Stimulated activated naive CD8-positive, alpha-beta T cell treated with anti-CD3 and anti-CD28 coated beads, Interleukin-15, Interleukin-2, amounts not matched to agents 100 ng/mL and 50 ng/mL, for 24 hours (primary cell): ENCODE measurements at regions not wholly inside any gene's neighbourhood (a gene's known extent, or its start where the extent isn't known, plus 50 kb on each side); places are given as distances from the start of the nearest gene placed in this dataset.
"Not testable (repeated sequence)": the region's sequence is repeated elsewhere in the genome, so short reads cannot be mapped to it uniquely, and the experiment has no call there.

Experiments
- H3K27ac Mint-ChIP-seq: one replicate; pipeline ENCODE4 v1.8.0; 2021; ENCODE audit warnings: mild to moderate bottlenecking, mixed read lengths
- H3K27me3 Mint-ChIP-seq: one replicate; pipeline ENCODE4 v1.8.0; 2021; ENCODE audit warnings: mixed read lengths
- H3K36me3 Mint-ChIP-seq: one replicate; pipeline ENCODE4 v1.8.0; 2021; ENCODE audit warnings: low read depth, mixed read lengths
- H3K4me1 Mint-ChIP-seq: one replicate; pipeline ENCODE4 v1.8.0; 2021; ENCODE audit warnings: low read depth, mixed read lengths
- H3K4me3 Mint-ChIP-seq: one replicate; pipeline ENCODE4 v1.8.0; 2021; ENCODE audit warnings: mild to moderate bottlenecking, mixed read lengths
- H3K9me3 Mint-ChIP-seq: one replicate; pipeline ENCODE4 v1.8.0; 2021; ENCODE audit warnings: mixed read lengths

DNA sequence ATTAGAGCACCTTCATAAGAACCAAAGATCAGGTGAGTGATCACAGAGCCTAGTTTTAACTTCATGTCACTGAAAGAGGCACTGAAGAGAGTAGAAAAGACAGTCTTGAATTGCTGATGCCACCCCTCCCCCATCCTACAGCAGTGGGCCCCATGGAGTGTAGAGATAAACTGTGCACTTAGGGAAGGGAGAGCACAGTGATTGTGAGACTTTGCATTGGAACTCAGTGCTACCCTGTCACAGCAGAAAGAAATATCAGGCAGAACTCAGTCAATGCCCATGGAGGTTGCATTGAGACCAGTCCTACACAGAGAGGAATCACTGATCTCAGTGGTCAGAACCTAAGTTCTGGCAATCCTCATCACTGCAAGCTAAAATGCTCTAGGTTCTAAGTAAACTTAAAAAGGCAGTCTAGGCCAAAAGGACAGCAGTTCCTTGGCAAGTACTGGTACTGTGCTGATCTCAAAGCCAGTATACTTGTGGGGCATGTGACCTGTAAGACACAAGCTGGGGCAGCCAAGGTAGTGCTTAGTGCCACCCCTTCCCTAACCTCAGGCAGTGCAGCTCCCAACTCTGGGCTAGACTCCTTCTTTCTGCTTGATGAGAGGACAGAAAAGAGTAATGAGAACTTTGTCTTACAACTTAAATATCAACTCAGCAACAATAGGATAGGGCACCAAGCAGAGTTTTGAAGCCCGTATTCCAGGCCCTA is 94.1 kb downstream of the FSCB start:
- Mint-ChIP-seq H3K9me3 (peaks cover 15% of the 10 kb centered on the region), H3K27me3 (no peaks in the 10 kb centered on the region), H3K36me3 (no peaks in the 10 kb centered on the region), H3K27ac (no peak overlapping the region), H3K4me3 (no peak overlapping the region), H3K4me1 (no peaks in the 10 kb centered on the region)

DNA sequence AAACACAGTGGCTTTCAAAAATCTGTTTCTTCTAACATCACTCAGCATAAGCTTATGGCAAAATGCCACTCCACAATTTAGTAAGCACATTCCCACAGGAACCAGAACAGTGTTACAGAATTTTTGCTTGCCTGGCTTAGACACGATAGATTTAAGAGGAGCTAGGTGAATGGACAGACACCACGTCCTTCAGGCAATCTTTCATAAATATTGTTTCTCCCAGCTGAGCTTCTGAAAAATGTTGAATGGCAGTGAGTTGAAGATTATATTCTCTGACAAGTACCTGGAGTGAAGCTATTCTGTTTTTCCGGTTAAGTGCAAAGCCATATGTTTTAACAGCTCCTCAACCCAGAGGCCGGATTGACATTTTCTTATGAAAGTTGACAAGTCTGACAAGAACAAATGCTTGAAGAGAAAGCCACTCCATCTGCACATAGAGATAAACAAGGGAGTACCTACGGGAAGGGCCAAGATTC is 102.0 kb downstream of the FSCB start:
- peaks cover 4% of the 10 kb centered on the region for H3K9me3 Mint-ChIP-seq
- no peaks in the 10 kb centered on the region for H3K36me3 Mint-ChIP-seq
- H3K4me3 Mint-ChIP-seq, result no peak overlapping the region
- no peaks in the 10 kb centered on the region for H3K4me1 Mint-ChIP-seq
- H3K27ac Mint-ChIP-seq, result no peak overlapping the region
- H3K27me3 Mint-ChIP-seq, result no peaks in the 10 kb centered on the region

GRCh38 chr14:44404599-44404998 is 102.5 kb downstream of the FSCB start:
- Mint-ChIP-seq H3K27me3 (no peaks in the 10 kb centered on the region), H3K4me1 (no peaks in the 10 kb centered on the region), H3K9me3 (peaks cover 4% of the 10 kb centered on the region), H3K27ac (no peak overlapping the region), H3K36me3 (no peaks in the 10 kb centered on the region), H3K4me3 (no peak overlapping the region)

DNA sequence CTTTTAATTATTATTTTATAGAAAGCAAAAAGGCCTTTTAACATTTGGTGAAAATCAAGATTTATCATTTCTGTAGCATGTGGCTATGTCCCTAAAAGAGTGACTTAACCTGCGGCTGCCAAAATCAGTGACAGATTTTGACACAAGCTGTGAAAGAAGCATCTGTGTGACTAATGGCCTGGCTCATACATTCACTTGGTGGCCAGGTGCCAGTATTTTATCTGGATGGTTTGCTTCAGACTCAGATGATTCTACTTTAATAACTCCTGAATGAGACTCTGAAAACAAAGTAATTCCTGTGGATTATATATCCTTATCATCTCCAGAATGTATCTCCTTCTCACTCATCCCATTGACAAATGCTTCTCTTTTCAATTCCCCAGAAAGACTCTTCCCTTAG is 103.0 kb downstream of the FSCB start:
- H3K4me1 Mint-ChIP-seq, result no peaks in the 10 kb centered on the region
- no peaks in the 10 kb centered on the region for H3K27me3 Mint-ChIP-seq
- H3K4me3 Mint-ChIP-seq, result no peak overlapping the region

GRCh38 chr14:44403193-44403592 is 103.9 kb downstream of the FSCB start:
- H3K9me3 Mint-ChIP-seq, result peaks cover 8% of the 10 kb centered on the region
- no peaks in the 10 kb centered on the region for H3K4me1 Mint-ChIP-seq
- no peak overlapping the region for H3K27ac Mint-ChIP-seq
- no peak overlapping the region for H3K4me3 Mint-ChIP-seq
- H3K36me3 Mint-ChIP-seq, result no peaks in the 10 kb centered on the region
- no peaks in the 10 kb centered on the region for H3K27me3 Mint-ChIP-seq

More for the DNA sequence above, 103.0 kb downstream of the FSCB start:
- H3K27ac Mint-ChIP-seq, result no peak overlapping the region
- H3K36me3 Mint-ChIP-seq, result no peaks in the 10 kb centered on the region
- H3K9me3 Mint-ChIP-seq, result peaks cover 4% of the 10 kb centered on the region

GRCh38 chr14:44396226-44396625 is 110.9 kb downstream of the FSCB start:
- no peak overlapping the region for H3K27ac Mint-ChIP-seq
- no peaks in the 10 kb centered on the region for H3K36me3 Mint-ChIP-seq
- H3K9me3 Mint-ChIP-seq, result peaks cover 11% of the 10 kb centered on the region
- H3K4me3 Mint-ChIP-seq, result no peak overlapping the region
- H3K4me1 Mint-ChIP-seq, result no peaks in the 10 kb centered on the region
- no peaks in the 10 kb centered on the region for H3K27me3 Mint-ChIP-seq

- no peaks in the 10 kb centered on the region for H3K27me3 Mint-ChIP-seq
- no peaks in the 10 kb centered on the region for H3K4me1 Mint-ChIP-seq
- no peak overlapping the region for H3K27ac Mint-ChIP-seq
- H3K36me3 Mint-ChIP-seq, result no peaks in the 10 kb centered on the region
- peaks cover 6% of the 10 kb centered on the region for H3K9me3 Mint-ChIP-seq
- H3K4me3 Mint-ChIP-seq, result no peak overlapping the region
These were observed 114.1 kb downstream of the FSCB start for GRCh38 chr14:44392984-44393383.

- H3K4me3 Mint-ChIP-seq, result no peak overlapping the region
- H3K27me3 Mint-ChIP-seq, result no peaks in the 10 kb centered on the region
- H3K4me1 Mint-ChIP-seq, result no peaks in the 10 kb centered on the region
- H3K27ac Mint-ChIP-seq, result no peak overlapping the region
- no peaks in the 10 kb centered on the region for H3K36me3 Mint-ChIP-seq
- H3K9me3 Mint-ChIP-seq, result peaks cover 3% of the 10 kb centered on the region
These were observed 118.8 kb downstream of the FSCB start for GRCh38 chr14:44388306-44388705.

DNA sequence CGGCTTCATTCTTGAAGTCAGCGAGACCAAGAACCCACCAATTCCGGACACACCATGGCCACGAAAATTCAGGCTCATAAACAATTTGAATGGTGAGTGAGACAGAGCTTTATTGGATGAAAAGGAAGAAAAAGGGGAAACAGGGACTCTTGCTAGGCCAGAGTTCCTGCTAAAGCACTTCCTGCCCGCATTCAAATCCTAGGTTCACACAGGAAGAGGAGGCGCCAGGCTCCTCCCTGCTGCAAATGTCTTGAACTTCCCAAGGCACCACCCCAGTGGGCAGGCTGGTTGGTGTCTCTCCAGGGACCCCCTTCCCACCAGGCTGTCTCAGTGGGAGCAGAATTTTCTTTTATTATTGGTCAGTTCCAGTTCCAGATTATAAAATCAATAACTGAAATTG is 121.2 kb downstream of the FSCB start:
- no peak overlapping the region for H3K4me3 Mint-ChIP-seq
- H3K9me3 Mint-ChIP-seq, result peaks cover 3% of the 10 kb centered on the region
- no peaks in the 10 kb centered on the region for H3K36me3 Mint-ChIP-seq
- no peaks in the 10 kb centered on the region for H3K27me3 Mint-ChIP-seq
- no peaks in the 10 kb centered on the region for H3K4me1 Mint-ChIP-seq
- H3K27ac Mint-ChIP-seq, result no peak overlapping the region

DNA sequence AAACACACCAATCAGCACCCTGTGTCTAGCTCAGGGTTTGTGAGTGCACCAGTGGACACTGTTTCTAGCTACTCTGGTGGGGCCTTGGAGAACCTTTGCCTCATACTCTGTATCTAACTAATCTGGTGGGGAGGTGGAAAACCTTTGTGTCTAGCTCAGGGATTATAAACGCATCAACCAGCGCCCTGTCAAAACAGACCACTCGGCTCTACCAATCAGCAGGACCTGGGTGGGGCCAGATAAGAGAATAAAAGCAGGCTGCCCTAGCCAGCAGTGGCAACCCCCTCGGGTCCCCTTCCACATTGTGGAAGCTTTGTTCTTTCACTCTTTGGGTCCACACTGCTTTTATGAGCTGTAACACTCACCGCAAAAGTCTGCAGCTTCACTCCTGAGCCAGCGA is 121.8 kb downstream of the FSCB start:
- not testable (repeated sequence) for H3K27me3 Mint-ChIP-seq, H3K36me3 Mint-ChIP-seq, H3K4me3 Mint-ChIP-seq, H3K9me3 Mint-ChIP-seq, H3K4me1 Mint-ChIP-seq, H3K27ac Mint-ChIP-seq

DNA sequence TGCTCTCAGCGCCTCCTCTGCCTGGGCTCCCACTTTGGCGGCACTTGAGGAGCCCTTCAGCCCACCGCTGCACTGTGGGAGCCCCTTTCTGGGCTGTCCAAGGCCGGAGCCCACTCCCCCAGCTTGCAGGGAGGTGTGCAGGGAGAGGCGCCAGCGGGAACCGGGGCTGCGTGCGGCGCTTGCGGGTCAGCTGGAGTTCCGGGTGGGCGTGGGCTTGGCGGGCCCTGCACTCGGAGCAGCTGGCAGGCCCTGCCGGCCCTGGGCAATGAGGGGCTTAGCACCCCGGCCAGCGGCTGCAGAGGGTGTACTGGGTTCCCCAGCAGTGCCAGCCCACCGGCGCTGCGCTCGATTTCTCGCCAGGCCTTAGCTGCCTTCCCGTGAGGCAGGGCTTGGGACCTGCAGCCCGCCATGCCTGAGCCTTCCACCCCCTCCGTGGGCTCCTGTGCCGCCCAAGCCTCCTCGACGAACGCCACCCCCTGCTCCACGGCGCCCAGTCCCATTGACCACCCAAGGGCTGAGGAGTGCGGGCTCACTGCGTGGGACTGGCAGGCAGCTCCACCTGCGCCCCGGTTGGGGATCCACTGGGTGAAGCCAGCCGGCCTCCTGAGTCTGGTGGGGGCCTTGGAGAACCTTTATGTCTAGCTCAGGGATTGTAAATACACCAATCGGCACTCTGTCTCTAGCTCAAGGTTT is 122.3 kb downstream of the FSCB start:
- not testable (repeated sequence) for H3K9me3 Mint-ChIP-seq, H3K27ac Mint-ChIP-seq, H3K4me3 Mint-ChIP-seq, H3K36me3 Mint-ChIP-seq, H3K4me1 Mint-ChIP-seq, H3K27me3 Mint-ChIP-seq

DNA sequence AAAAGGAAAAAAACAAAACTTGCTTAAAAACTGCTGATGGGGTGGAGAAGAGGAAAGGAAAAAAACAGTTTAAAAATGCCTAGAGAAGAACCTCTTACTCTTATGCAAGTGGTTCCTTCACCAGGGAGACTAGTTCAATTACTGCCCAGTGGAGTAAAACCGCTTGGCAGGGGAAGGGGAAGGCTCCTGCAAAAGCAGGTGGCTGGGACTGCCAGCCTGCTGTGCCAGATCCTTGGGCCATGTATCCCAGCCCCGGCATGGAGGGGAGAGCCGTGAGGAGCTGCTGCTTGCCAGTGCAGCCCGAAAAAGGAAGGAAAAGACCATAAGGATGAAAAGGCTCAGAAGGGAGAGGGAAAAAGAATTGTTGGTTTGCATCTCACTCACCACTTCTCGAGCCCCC is 123.0 kb downstream of the FSCB start:
- Mint-ChIP-seq H3K9me3 (peaks cover 3% of the 10 kb centered on the region), H3K27ac (no peak overlapping the region)

DNA sequence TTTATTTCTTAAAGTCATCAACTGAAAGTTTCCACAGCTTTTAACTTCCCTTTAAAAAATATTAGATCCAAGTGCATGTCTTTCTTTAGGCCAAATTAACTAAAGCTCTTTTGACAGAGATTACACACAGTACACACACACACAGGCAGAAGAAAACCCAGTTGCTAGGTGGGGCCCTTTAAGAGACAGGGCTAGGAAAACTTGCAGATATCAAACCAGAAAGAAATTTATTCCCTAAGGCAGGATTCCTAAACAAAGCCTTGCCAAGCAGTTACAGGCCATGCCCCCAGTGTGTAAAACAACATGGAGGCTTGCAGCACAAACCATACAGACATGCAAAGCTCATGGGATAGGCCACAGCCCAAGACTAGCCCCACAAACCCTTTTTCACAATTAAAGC is 123.4 kb downstream of the FSCB start:
- no peak overlapping the region for H3K4me3 Mint-ChIP-seq
- peaks cover 3% of the 10 kb centered on the region for H3K9me3 Mint-ChIP-seq
- no peaks in the 10 kb centered on the region for H3K36me3 Mint-ChIP-seq
- H3K27ac Mint-ChIP-seq, result no peak overlapping the region
- no peaks in the 10 kb centered on the region for H3K4me1 Mint-ChIP-seq
- H3K27me3 Mint-ChIP-seq, result no peaks in the 10 kb centered on the region

More for the DNA sequence above, 123.0 kb downstream of the FSCB start:
- no peak overlapping the region for H3K4me3 Mint-ChIP-seq
- no peaks in the 10 kb centered on the region for H3K4me1 Mint-ChIP-seq
- no peaks in the 10 kb centered on the region for H3K27me3 Mint-ChIP-seq
- no peaks in the 10 kb centered on the region for H3K36me3 Mint-ChIP-seq

DNA sequence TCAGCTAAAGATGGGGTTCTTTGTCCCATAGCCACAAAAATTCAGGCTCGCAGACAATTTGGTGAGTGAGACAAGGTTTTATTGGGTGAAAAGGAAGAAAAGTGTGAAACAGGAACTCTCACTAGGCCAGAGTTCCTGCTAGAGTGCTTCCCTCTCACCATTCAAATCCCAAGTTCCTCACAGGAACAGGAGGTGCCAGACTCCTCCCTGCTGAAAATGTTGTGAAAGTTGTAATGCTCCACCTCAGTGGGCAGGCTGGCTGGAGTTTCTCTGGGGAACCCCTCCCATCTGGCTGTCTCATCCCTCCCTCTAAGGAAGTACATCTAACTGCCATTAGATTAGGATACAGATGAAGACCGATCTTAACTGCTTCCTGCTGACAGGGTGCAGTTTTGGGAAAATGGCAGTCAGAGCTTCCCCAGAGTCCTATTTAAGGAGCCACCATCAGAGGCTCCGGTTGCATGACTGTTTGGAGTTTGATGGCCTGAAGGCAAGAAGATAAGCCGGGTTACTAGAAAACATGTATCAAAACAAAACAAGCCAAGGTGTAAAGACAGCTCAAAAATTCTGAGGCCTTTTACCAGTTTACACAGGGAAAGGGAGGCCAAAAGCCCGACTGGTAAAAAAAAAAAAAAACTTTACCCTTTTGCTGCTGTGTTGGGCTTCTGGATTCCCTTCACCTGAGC is 127.6 kb downstream of the FSCB start:
- Mint-ChIP-seq H3K9me3 (peaks cover 24% of the 10 kb centered on the region), H3K27me3 (no peaks in the 10 kb centered on the region), H3K27ac (no peak overlapping the region), H3K4me3 (no peak overlapping the region), H3K36me3 (no peaks in the 10 kb centered on the region), H3K4me1 (no peaks in the 10 kb centered on the region)

DNA sequence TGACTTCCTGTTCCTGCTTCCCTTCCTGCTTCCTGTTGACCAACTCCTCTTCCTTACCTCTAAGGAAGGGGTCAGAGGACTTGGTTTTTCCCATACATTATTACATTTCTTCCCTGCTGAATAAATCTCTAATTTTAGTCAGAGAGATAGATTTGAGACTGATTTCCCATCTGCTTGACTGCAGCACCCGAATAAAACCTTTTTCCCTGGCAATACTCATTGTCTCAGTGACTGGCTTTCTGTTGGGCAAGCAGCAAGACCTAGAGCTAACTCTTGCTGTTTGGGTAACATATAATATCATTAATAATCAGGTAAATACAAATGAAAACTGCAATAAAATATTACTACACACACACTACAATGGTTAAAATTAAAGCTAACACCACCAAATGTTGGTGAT is 132.2 kb downstream of the FSCB start:
- H3K4me1 Mint-ChIP-seq, result no peaks in the 10 kb centered on the region
- no peak overlapping the region for H3K27ac Mint-ChIP-seq
- peaks cover 24% of the 10 kb centered on the region for H3K9me3 Mint-ChIP-seq
- no peaks in the 10 kb centered on the region for H3K27me3 Mint-ChIP-seq
- no peak overlapping the region for H3K4me3 Mint-ChIP-seq
- no peaks in the 10 kb centered on the region for H3K36me3 Mint-ChIP-seq
